MM.1S (cell line): ENCODE measurements at regions not wholly inside any gene's neighbourhood (a gene's known extent, or its start where the extent isn't known, plus 50 kb on each side); places are given as distances from the start of the nearest gene placed in this dataset.

Experiments
- EZH2 ChIP-seq: fragments of 300-600 bp; sonication (generic); optimal IDR thresholded peaks from 2 replicates; pipeline ENCODE3; 2017; ENCODE audit warnings: low read depth, mild to moderate bottlenecking, antibody characterized with exemption, low read length, mixed read lengths
- TF ChIP-seq, protein P1 (sequence below): fragments of 300-600 bp; sonication (generic); IDR thresholded peaks from 2 replicates; pipeline ENCODE4 v1.5.1; 2016; ENCODE audit warnings: antibody characterized with exemption, low read length, mixed read lengths

DNA sequence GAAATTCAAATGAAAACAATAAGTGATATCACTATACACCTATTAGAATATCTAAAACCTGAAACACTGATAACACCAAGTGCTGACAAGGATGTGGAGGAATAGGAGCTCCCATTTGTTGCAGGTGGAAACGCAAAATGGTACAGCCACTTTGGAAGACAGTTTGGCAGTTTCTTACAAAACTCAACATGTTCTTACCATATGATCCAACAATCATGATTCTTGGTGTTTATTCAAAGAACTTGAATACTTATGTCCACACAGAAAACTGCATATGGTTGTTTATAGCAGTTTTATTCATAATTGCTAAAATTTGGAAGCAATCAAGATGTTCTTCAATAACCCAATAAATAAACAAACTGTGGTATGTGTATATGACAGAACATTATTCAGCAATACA lies 107.9 kb downstream of the FHDC1 start:
- TF ChIP-seq, protein P1, sequence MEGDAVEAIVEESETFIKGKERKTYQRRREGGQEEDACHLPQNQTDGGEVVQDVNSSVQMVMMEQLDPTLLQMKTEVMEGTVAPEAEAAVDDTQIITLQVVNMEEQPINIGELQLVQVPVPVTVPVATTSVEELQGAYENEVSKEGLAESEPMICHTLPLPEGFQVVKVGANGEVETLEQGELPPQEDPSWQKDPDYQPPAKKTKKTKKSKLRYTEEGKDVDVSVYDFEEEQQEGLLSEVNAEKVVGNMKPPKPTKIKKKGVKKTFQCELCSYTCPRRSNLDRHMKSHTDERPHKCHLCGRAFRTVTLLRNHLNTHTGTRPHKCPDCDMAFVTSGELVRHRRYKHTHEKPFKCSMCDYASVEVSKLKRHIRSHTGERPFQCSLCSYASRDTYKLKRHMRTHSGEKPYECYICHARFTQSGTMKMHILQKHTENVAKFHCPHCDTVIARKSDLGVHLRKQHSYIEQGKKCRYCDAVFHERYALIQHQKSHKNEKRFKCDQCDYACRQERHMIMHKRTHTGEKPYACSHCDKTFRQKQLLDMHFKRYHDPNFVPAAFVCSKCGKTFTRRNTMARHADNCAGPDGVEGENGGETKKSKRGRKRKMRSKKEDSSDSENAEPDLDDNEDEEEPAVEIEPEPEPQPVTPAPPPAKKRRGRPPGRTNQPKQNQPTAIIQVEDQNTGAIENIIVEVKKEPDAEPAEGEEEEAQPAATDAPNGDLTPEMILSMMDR: no peak
- no peak for TF ChIP-seq EZH2
